K562 (cell line): ENCODE measurements at regions not wholly inside any gene's neighbourhood (a gene's known extent, or its start where the extent isn't known, plus 50 kb on each side); places are given as distances from the start of the nearest gene placed in this dataset.

Experiments
- ATAC-seq: fragments of 200-7000 bp; cut with Tn5 transposase; 3 replicates; pipeline ENCODE4 v1.9.1; 2020; ENCODE audit warnings: moderate library complexity
- BruUV-seq: library from RNA; stranded (reverse); fragments of 400-500 nt; replicated peaks from 2 replicates; lab custom pipeline; 2021; lab: Mats Ljungman, UMichigan
- CTCF ChIA-PET: fragments of 300-600 bp; formaldehyde crosslinking; extraction: SDS; loops from one replicate; lab custom pipeline; 2021; ENCODE audit warnings: low intra/inter-chr PET ratio; lab: Yijun Ruan, JAX
- POLR2A ChIA-PET: fragments of 300-600, 350-650 bp; sonication (Branson Sonifier 250); formaldehyde crosslinking; extraction: SDS; loops from one replicate; lab custom pipeline; 2021; ENCODE audit warnings: antibody characterized with exemption, inconsistent platforms; lab: Yijun Ruan, JAX
- DNase-seq, 4 experiments: peaks; one replicate each; pipeline versions ENCODE4 v3.0.0 to v3.0.0-alpha.2; 2011 to 2018; ENCODE audit warnings: low spot score in 3 of 4, mixed read lengths in 3 of 4; ENCODE audit errors: extremely low read depth in 1 of 4
- FAIRE-seq: peaks from 2 replicates; lab custom pipeline; 2011; peaks lifted over from hg19 to GRCh38; lab: Jason Lieb, UNC
- H2AFZ ChIP-seq: 2 replicates; pipeline ENCODE4 v1.6.0; 2011; ENCODE audit warnings: low read depth, low read length, control low read depth, inconsistent platforms
- H3K27ac ChIP-seq: fragments of 200-600 bp; 3 replicates; pipeline ENCODE4 v1.8.0; 2011; ENCODE audit warnings: low read depth, mild to moderate bottlenecking, control low read depth, inconsistent platforms, low read length, moderate library complexity, mixed read lengths; ENCODE audit errors: extremely low read depth
- H3K27me3 ChIP-seq, 2 experiments: fragments of 300-600 bp in 1 of 2; 2 replicates in 1 of 2; 3 replicates in 1 of 2; pipeline versions ENCODE4 v1.6.0 to v1.8.0; 2011; ENCODE audit warnings: inconsistent platforms in 2 of 2, low read length in 2 of 2, mild to moderate bottlenecking in 1 of 2, mixed read lengths in 1 of 2, moderate library complexity in 1 of 2; ENCODE audit not compliant: control insufficient read depth in 2 of 2, insufficient read depth in 2 of 2
- H3K36me3 ChIP-seq: fragments of 300-600 bp; 3 replicates; pipeline ENCODE4 v1.8.0; 2011; ENCODE audit warnings: mild to moderate bottlenecking, low read length, inconsistent platforms; ENCODE audit not compliant: control insufficient read depth, insufficient read depth
- H3K4me1 ChIP-seq, 2 experiments: fragments of 200-600 bp in 1 of 2; replicated peaks in 1 of 2; 2 replicates in 1 of 2; 3 replicates in 1 of 2; pipeline versions ENCODE4 v1.5.1 to v1.8.0; 2011; ENCODE audit warnings: inconsistent platforms in 2 of 2, low read length in 2 of 2, mild to moderate bottlenecking in 1 of 2, mixed read lengths in 1 of 2, moderate library complexity in 1 of 2; ENCODE audit not compliant: control insufficient read depth in 2 of 2, insufficient read depth in 2 of 2
- H3K4me2 ChIP-seq: 2 replicates; pipeline ENCODE4 v1.6.1; 2011; ENCODE audit warnings: low read length, control low read depth, inconsistent platforms, mixed read lengths; ENCODE audit not compliant: insufficient read depth
- H3K4me3 ChIP-seq: fragments of 200-600 bp; sonication (generic), shearing (Covaris generic); 2 replicates; pipeline ENCODE4 v1.5.1; 2016; ENCODE audit warnings: control low read depth, inconsistent platforms
- H3K79me2 ChIP-seq: fragments of 200-600 bp; 3 replicates; pipeline ENCODE4 v1.8.0; 2011; ENCODE audit warnings: low read length, inconsistent platforms; ENCODE audit not compliant: control insufficient read depth, insufficient read depth
- H3K9ac ChIP-seq, 2 experiments: 2 replicates each; pipeline versions ENCODE4 v1.6.0 to v1.6.1; 2011; ENCODE audit warnings: low read depth in 2 of 2, low read length in 2 of 2, control low read depth in 1 of 2, inconsistent platforms in 1 of 2, mild to moderate bottlenecking in 1 of 2, mixed read lengths in 1 of 2; ENCODE audit not compliant: insufficient read depth in 1 of 2
- H3K9me1 ChIP-seq: one replicate; pipeline ENCODE4 v1.6.0; 2011; ENCODE audit warnings: inconsistent platforms, mild to moderate bottlenecking, low read length, moderate library complexity; ENCODE audit not compliant: control insufficient read depth, insufficient read depth
- H3K9me3 ChIP-seq: replicated peaks from 2 replicates; pipeline ENCODE4 v1.5.1; 2011; ENCODE audit warnings: low read depth, low read length, inconsistent platforms; ENCODE audit not compliant: control insufficient read depth, insufficient read depth
- H4K20me1 ChIP-seq: replicated peaks from 2 replicates; pipeline ENCODE4 v1.6.1; 2011; ENCODE audit warnings: low read length, inconsistent platforms, mixed read lengths; ENCODE audit not compliant: control insufficient read depth, insufficient read depth
- E2F5 ChIP-seq: sonication (generic); formaldehyde crosslinking; IDR thresholded peaks from 2 replicates; pipeline ENCODE4 v1.8.0; 2022; ENCODE audit warnings: mild to moderate bottlenecking, missing genetic modification reagents
- FOXJ2 ChIP-seq: fragments of 200-800 bp; sonication (Bioruptor generic); IDR thresholded peaks from 2 replicates; pipeline ENCODE4 v1.6.1; 2016; ENCODE audit warnings: missing genetic modification characterization, missing compliant biosample characterization
- HMG20A ChIP-seq: fragments of 450-650 bp; formaldehyde crosslinking; conservative IDR thresholded peaks from 2 replicates; pipeline ENCODE4 v1.4.0; 2020; ENCODE audit warnings: mild to moderate bottlenecking, mixed read lengths
- ILF3 ChIP-seq: fragments of 450-650 bp; IDR thresholded peaks from 2 replicates; pipeline ENCODE4 v1.6.1; 2018; ENCODE audit warnings: antibody characterized with exemption, mild to moderate bottlenecking, moderate library complexity, borderline replicate concordance
- KLF6 ChIP-seq: fragments of 250-450 bp; sonication (Bioruptor Pico); IDR thresholded peaks from 2 replicates; pipeline ENCODE4 v1.4.0; 2020; ENCODE audit warnings: mild to moderate bottlenecking, moderate library complexity, borderline replicate concordance
- MYC ChIP-seq, 2 experiments: fragments of 250-450 bp in 1 of 2; sonication (Bioruptor Pico) in 1 of 2; IDR thresholded peaks; 2 replicates each; pipeline versions ENCODE4 v1.5.1 to v1.6.1; 2012 to 2021; ENCODE audit warnings: low read depth in 2 of 2, borderline replicate concordance in 1 of 2, improper control_type of control experiment in 1 of 2, low read length in 1 of 2, mild to moderate bottlenecking in 1 of 2, moderate library complexity in 1 of 2
- NFRKB ChIP-seq: fragments of 450-650 bp; IDR thresholded peaks from 2 replicates; pipeline ENCODE4 v1.6.1; 2016; ENCODE audit warnings: low read depth
- RCOR1 ChIP-seq, 2 experiments: IDR thresholded peaks; 2 replicates each; pipeline ENCODE4 v1.6.1; 2012; ENCODE audit warnings: low read depth in 2 of 2, low read length in 2 of 2, borderline replicate concordance in 1 of 2, improper control_type of control experiment in 1 of 2
- RREB1 ChIP-seq: fragments of 250-450 bp; sonication (Bioruptor Pico); IDR thresholded peaks from 2 replicates; pipeline ENCODE4 v1.4.0; 2020
- SPI1 ChIP-seq: IDR thresholded peaks from 2 replicates; pipeline ENCODE4 v1.6.1; 2011; ENCODE audit warnings: low read depth, low read length, control low read depth, borderline replicate concordance
- SREBF2 ChIP-seq: sonication (generic); formaldehyde crosslinking; IDR thresholded peaks from 2 replicates; pipeline ENCODE4 v1.4.0; 2020; ENCODE audit warnings: mild to moderate bottlenecking, missing genetic modification reagents
- THRB ChIP-seq: fragments of 450-650 bp; formaldehyde crosslinking; conservative IDR thresholded peaks from 2 replicates; pipeline ENCODE4 v1.4.0; 2022; ENCODE audit warnings: mild to moderate bottlenecking, missing genetic modification characterization
- TRIM24 ChIP-seq, 2 experiments: fragments of 450-650 bp; IDR thresholded peaks; 2 replicates each; pipeline ENCODE4 v1.6.1; 2016
- ZNF143 ChIP-seq: sonication (generic); formaldehyde crosslinking; IDR thresholded peaks from 2 replicates; pipeline ENCODE4 v1.9.0; 2022; ENCODE audit warnings: mild to moderate bottlenecking, missing genetic modification reagents
- ZNF239 ChIP-seq: fragments of 250-450 bp; sonication (Bioruptor Pico); IDR thresholded peaks from 2 replicates; pipeline ENCODE4 v1.4.0; 2020; ENCODE audit warnings: mild to moderate bottlenecking
- ZNF431 ChIP-seq: sonication (generic); formaldehyde crosslinking; IDR thresholded peaks from 2 replicates; pipeline ENCODE4 v1.8.0; 2022; ENCODE audit warnings: mild to moderate bottlenecking, missing genetic modification reagents
- WGBS: fragments of 100-300 bp; shearing (Covaris generic); methylation state at CpG from one replicate; pipeline ENCODE4 v1.1.6; 2016; ENCODE audit warnings: low coverage, mixed read lengths; ENCODE audit not compliant: insufficient coverage; ENCODE audit errors: missing lambda C conversion rate; 5-methylcytosine and 5-hydroxymethylcytosine counted together
- in situ Hi-C: fragments of 300-500 bp; cut with MboI; formaldehyde crosslinking; loops from 4 replicates; pipeline ENCODE4 v1.15.0; 2018; ENCODE audit warnings: inconsistent platforms, mixed read lengths
- intact Hi-C: fragments of 100-400 bp; cut with micrococcal nuclease; formaldehyde crosslinking; loops from 2 replicates; pipeline ENCODE4 v1.14.2; 2022

- H3K9me3 ChIP-seq, result peaks cover 2% of the 10 kb centered on the region; the same call in 1 of the 2 replicates
- H3K9ac ChIP-seq, result no peak overlapping the region
- WGBS, result 0% methylated on average over 1 of the region's 1 CpG
- H2AFZ ChIP-seq, result no peak overlapping the region
- ChIA-PET CTCF (no interaction called here), POLR2A (no interaction called here)
- no peak overlapping the region for H3K4me2 ChIP-seq
- no TSS peak for BruUV-seq
- H3K27me3 ChIP-seq, result no peaks in the 10 kb centered on the region
- no peak for DNase-seq
- H3K9me1 ChIP-seq, result no peaks in the 10 kb centered on the region
- no peak overlapping the region for H3K4me3 ChIP-seq
- intact Hi-C loops, result no loop called here
- no peaks in the 10 kb centered on the region for H3K79me2 ChIP-seq
- no peak for FAIRE-seq
- no peak for ATAC-seq
- H3K4me1 ChIP-seq, result no peaks in the 10 kb centered on the region
- H4K20me1 ChIP-seq, result no peaks in the 10 kb centered on the region
- no peaks in the 10 kb centered on the region for H3K36me3 ChIP-seq
- in situ Hi-C loops, result no loop called here
- no peak overlapping the region for H3K27ac ChIP-seq
- no peak for TF ChIP-seq E2F5 (CRISPR knock-in tag)
- TF ChIP-seq HMG20A (CRISPR knock-in tag), result no peak
- no peak for TF ChIP-seq RCOR1 (IDR thresholded peaks at IDR 0.05; ENCODE audit: borderline replicate concordance in 1 of 2, low read depth in 2 of 2, low read length in 2 of 2)
- no peak for TF ChIP-seq THRB (CRISPR knock-in tag)
- TF ChIP-seq KLF6 (CRISPR knock-in tag), result no peak
- no peak for TF ChIP-seq ILF3
- TF ChIP-seq TRIM24 (IDR thresholded peaks at IDR 0.05), result no peak
- no peak for TF ChIP-seq NFRKB
- no peak for TF ChIP-seq ZNF239 (CRISPR knock-in tag)
- TF ChIP-seq ZNF431, result no peak
- no peak for TF ChIP-seq SPI1
- TF ChIP-seq RREB1 (CRISPR knock-in tag), result no peak
- TF ChIP-seq SREBF2, result no peak
- no peak for TF ChIP-seq MYC (IDR thresholded peaks at IDR 0.05; ENCODE audit: low read depth, low read length)
- no peak for TF ChIP-seq MYC (CRISPR knock-in tag; IDR thresholded peaks at IDR 0.05; ENCODE audit: borderline replicate concordance, low read depth)
- TF ChIP-seq FOXJ2 (tag), result no peak
- TF ChIP-seq ZNF143, result no peak
Measured at GRCh38 chr5:44887722-44888121, 79.0 kb downstream of the MRPS30 start.
